ENCODE measurements at regions not wholly inside any gene's neighbourhood (a gene's known extent, or its start where the extent isn't known, plus 50 kb on each side); places are given as distances from the start of the nearest gene placed in this dataset.

GRCh38 chr22:47782328-47783075 lies 1020.1 kb downstream of the TBC1D22A start:
- in situ Hi-C loops (cut with MboI; ENCODE audit: low sequenced_read_pairs) = no loop called here

DNA sequence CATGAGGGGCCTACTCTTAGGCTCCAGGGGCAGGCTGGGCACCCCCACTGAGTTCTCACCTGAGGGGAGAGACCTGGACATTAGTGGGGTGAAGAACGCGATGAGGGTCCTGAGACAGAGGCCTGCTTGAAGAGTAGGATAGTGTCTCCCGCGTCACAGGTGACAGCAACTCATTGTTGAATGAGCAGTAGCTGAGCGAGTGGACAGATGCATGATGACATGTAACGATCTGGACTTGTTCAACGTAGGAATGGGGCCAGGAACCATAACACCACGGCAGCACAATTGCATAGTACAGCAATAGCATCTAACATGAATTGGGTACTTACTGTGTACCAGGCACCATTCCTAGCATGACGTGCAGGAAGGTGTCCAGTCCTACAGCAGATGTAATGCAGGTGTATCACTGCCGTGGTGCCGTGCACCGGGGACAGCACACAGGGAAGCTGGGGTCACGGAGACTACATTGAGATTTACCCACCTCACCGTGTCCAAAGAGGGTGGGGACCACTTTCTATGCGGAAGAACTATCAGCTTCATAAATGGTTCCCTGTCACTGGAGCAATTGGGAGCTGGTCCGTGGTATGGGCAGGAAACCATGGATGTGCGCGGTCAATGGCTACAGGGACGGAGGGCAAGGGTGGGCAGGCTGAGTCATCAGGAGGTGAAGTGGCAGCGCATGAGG lies 1019.1 kb downstream of the TBC1D22A start:
- in situ Hi-C loops (cut with MboI; ENCODE audit: low sequenced_read_pairs) = no loop called here

GRCh38 chr22:47781024-47781423 lies 1018.6 kb downstream of the TBC1D22A start:
- in situ Hi-C loops (cut with MboI; ENCODE audit: low sequenced_read_pairs) = no loop called here

GRCh38 chr22:47780281-47780875 lies 1017.9 kb downstream of the TBC1D22A start:
- in situ Hi-C loops (cut with MboI; ENCODE audit: low sequenced_read_pairs) = no loop called here

GRCh38 chr22:47779474-47779873 lies 1017.0 kb downstream of the TBC1D22A start:
- in situ Hi-C loops (cut with MboI; ENCODE audit: low sequenced_read_pairs) = no loop called here

DNA sequence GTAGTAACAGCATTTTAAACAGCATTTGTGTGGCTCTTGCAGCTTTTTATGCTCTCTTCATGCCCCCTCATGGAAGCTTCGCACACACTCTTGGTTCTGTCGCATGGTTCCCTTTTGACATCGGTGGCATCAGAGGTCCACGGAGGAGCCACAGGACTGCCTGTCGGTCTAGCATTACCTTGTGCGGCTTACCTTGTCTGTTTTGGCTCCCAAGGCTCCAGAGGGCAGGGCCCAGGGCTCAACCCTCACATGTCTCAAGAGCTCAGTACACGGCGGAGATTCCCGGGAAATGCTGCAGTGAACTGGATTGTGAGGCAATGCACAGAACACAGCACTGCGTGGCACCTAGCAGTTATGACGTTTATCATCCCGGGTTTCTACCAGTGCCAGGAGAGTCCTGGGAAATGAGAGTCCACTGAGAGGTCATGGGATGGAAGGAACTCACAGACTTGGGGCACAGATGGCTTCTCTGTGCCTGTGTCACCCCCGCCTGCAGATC lies 1015.8 kb downstream of the TBC1D22A start:
- in situ Hi-C loops (cut with MboI; ENCODE audit: low sequenced_read_pairs) = no loop called here

DNA sequence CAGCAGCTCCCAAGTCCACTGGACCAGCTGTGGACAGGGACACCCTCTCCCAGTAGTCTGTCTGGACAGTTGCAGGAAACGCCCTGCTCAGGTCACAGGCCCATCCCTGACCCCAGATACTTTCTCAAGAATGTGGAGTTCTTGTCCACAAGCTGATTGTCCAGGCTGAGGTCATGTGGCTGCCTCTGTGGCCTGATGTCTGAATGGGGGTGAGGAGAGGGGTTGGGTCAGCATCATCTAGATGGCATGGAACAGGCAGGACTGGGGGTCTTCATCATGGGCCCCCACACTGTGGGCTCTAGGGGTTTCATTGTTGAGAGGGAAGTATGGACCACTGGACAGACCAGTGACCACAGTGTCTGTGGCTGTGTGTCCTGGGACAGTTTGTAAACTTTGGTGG lies 1015.0 kb downstream of the TBC1D22A start:
- in situ Hi-C loops (cut with MboI; ENCODE audit: low sequenced_read_pairs) = no loop called here

DNA sequence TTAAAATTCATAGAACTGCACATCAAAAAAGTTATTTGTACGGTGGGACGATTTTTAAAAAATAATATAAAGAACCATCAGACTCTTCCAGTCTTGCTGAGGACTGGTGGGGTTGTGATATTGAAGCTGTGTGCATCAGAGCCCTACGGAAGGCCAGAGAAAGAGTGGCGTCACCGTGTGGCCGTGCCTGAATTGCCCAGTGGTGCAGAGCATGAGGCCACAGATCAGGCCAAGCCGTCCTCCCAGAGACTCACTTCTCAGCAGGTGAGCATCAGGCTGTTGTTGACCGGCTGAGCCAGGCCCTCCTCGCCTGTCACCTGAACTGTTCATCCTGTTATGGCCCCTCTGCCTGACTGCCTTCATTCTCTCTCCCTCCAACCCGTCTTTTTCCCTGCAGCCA lies 1013.9 kb downstream of the TBC1D22A start:
- in situ Hi-C loops (cut with MboI; ENCODE audit: low sequenced_read_pairs) = no loop called here

DNA sequence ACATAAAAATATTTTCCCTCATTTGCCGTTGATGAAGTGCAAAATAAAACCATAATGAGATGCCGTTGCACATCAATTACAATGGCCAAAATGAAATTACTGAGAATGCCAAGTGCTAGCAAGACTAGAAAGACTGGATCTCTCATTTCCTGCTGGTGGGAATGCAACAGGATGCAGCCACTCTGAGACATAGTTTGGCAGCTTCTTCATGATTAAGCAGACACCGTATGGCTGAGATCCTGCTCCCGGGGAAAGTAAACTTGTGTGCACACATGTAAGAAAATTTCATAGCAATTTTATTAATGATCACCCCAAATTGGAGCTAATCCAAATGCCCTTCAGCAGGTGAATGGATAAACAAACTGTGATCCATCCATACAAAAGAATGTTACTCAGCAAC lies 1013.2 kb downstream of the TBC1D22A start:
- in situ Hi-C loops (cut with MboI; ENCODE audit: low sequenced_read_pairs) = no loop called here

- in situ Hi-C loops (cut with MboI; ENCODE audit: low sequenced_read_pairs) = no loop called here
These were observed 1012.7 kb downstream of the TBC1D22A start for GRCh38 chr22:47775191-47775590.

GRCh38 chr22:47773635-47774034 lies 1011.2 kb downstream of the TBC1D22A start:
- in situ Hi-C loops (cut with MboI; ENCODE audit: low sequenced_read_pairs) = no loop called here

DNA sequence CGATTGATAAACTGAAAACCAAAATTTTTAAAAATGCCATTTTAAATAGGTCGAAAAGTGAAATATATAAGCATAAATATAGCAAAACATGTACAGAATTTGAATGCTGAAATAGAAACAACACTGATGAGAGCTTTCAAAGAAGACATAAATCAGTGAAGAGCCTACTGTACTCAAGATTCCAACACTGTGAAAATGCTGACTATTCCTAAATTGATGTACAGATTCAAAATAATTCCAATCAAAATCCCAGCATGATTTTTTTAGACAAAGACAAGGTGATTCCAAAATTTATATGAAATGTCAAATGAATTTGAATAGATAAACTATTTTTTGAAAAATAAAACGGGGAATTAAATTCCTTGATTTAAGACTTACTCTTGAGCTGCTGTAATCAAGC lies 1010.4 kb downstream of the TBC1D22A start:
- in situ Hi-C loops (cut with MboI; ENCODE audit: low sequenced_read_pairs) = no loop called here

- in situ Hi-C loops (cut with MboI; ENCODE audit: low sequenced_read_pairs) = no loop called here
These were observed 1007.2 kb downstream of the TBC1D22A start for GRCh38 chr22:47769652-47770051.

GRCh38 chr22:47768027-47768426 lies 1005.6 kb downstream of the TBC1D22A start:
- in situ Hi-C loops (cut with MboI; ENCODE audit: low sequenced_read_pairs) = no loop called here

GRCh38 chr22:47767403-47767802 lies 1005.0 kb downstream of the TBC1D22A start:
- in situ Hi-C loops (cut with MboI; ENCODE audit: low sequenced_read_pairs) = no loop called here

DNA sequence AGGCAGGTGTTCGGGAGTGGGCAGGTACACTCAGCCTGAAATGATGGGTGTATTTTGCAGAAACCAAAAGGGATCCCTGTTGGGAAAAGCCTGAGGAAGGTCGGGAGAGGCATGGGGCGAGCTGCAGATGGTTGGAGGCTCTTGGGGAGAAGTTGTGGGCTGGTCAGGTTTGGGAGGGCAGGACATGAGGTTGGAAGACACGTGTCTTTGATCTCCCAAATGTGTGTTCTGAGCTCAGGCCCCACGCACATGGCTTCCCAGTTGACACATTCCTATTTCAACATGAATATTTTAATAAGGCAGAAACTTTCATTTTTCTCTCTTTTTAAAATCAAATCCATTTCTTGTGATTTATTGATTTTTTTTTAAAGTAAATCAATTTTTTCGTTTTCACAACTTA lies 1003.3 kb downstream of the TBC1D22A start:
- in situ Hi-C loops (cut with MboI; ENCODE audit: low sequenced_read_pairs) = no loop called here

DNA sequence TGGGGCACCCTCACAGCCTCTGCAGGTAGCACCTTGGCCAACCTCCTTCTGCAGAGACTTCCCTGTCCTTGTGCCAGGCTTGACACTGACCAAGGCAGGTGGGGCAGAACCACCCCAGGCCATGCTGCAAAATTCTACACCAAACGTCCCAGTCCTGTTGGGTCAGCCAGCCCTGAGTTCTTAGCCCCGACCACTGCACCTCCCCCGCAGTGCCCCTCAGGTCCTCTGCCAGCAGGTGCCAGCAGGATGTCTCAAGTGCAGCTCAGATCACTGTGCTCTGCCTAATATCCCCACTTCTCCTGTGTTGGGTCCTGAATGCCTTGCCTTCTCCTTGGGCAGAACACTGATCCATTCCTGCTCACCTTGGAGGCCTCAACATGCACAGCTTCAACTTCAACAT lies 999.7 kb downstream of the TBC1D22A start:
- in situ Hi-C loops (cut with MboI; ENCODE audit: low sequenced_read_pairs) = no loop called here

DNA sequence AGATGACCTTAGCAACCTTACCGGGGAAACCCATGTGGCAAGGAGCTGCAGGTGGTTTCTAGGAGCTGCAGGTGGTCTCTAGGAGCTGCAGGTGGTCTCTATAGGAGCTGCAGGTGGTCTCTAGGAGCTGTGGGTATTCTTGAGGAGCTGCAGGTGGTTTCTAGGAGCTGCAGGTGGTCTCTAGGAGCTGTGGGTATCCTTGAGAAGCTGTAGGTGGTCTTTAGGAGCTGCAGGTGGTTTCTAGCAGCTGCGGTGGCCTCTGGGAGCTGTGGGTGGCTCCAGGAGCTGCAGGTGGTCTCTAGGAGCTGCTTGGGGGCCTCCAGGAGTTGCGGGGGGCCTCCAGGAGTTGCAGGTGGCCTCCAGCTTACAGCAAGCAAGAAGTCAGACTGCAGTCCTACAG lies 997.5 kb downstream of the TBC1D22A start:
- in situ Hi-C loops (cut with MboI; ENCODE audit: low sequenced_read_pairs) = no loop called here

DNA sequence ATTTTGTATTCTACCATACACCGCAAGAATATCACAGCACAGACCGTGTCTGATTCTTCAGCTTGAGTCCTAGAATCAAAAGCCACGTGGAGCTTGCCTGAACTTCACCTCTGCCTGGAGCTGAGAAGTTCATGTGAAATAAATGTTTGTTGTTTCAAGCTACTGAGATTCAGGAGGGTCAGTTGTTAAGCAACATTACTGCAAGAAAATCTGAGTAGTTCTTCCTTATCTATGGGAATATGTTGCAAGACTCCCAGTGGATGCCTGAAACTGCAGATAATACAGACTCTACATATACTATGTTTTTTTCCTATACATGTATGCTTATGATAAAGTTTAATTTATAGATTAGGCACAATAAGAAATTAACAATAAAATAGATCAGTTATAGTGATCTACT lies 995.3 kb downstream of the TBC1D22A start:
- in situ Hi-C loops (cut with MboI; ENCODE audit: low sequenced_read_pairs) = no loop called here

DNA sequence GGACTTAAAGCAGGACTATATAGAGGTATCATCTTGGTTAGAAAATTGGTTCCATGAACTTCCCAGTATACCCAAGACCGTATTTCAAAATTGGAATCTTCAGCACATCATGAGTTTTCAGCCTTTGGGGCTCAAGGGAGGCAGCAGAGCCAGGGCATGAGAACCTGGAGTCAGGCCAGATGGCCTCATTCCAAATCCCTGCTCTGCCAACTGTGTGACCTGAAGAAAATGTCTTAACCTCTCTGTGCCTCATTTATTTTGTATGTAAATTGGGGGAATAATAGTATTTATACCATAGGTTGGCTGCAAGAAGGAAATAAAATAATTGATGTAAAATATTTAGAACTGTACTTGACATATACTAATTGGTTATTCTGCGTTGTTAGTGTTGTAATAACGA lies 987.6 kb downstream of the TBC1D22A start:
- in situ Hi-C loops (cut with MboI; ENCODE audit: low sequenced_read_pairs) = no loop called here

GRCh38 chr22:47748957-47749356 lies 986.5 kb downstream of the TBC1D22A start:
- in situ Hi-C loops (cut with MboI; ENCODE audit: low sequenced_read_pairs) = no loop called here

DNA sequence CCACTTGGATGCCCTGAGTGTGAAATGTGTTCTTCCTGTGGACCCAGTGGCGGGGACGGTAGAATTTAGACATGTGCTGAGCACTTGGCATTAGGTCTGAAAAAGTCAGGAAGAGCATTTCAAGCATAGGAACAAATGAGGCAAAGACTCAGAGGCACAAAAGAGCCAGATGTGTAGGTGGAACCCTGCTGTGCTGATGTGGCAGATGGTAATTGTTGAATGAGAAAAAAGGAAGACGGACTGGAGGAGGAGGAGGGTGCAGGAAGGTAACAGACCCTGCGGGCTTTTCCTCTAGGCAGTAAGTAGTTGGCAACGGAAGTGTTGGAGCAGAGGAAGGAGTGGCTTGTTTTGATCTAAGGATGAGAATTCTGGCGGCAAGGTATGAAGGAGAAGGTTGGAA lies 985.8 kb downstream of the TBC1D22A start:
- in situ Hi-C loops (cut with MboI; ENCODE audit: low sequenced_read_pairs) = no loop called here
